Neural progenitor cell (in vitro differentiated cells): ENCODE measurements at regions not wholly inside any gene's neighbourhood (a gene's known extent, or its start where the extent isn't known, plus 50 kb on each side); places are given as distances from the start of the nearest gene placed in this dataset.

Experiments used
- DNase-seq: peaks from one replicate; pipeline ENCODE4 v3.0.0-alpha.2; 2016; ENCODE audit warnings: low spot score
- H2AFZ ChIP-seq: fragments of 200-600 bp; sonication (generic); replicated peaks from 2 replicates; pipeline ENCODE4 v1.6.1; 2016; ENCODE audit warnings: antibody characterized with exemption
- H3F3A ChIP-seq: fragments of 200-600 bp; sonication (generic); 2 replicates; pipeline ENCODE4 v1.6.1; 2016; ENCODE audit warnings: antibody characterized with exemption, low read depth
- H3K27ac ChIP-seq: fragments of 200-600 bp; sonication (generic); 2 replicates; pipeline ENCODE4 v1.5.1; 2016; ENCODE audit warnings: mild to moderate bottlenecking
- H3K27me3 ChIP-seq: fragments of 200-600 bp; sonication (generic); 2 replicates; pipeline ENCODE4 v1.6.1; 2016; ENCODE audit warnings: mild to moderate bottlenecking, moderate library complexity
- H3K36me3 ChIP-seq: fragments of 200-600 bp; sonication (generic); 2 replicates; pipeline ENCODE4 v1.5.1; 2016
- H3K4me1 ChIP-seq: fragments of 200-600 bp; sonication (generic); 2 replicates; pipeline ENCODE4 v1.6.1; 2016; ENCODE audit warnings: mixed run types
- H3K4me2 ChIP-seq: fragments of 200-600 bp; sonication (generic); 2 replicates; pipeline ENCODE4 v1.6.1; 2016
- H3K4me3 ChIP-seq: fragments of 200-600 bp; sonication (generic); 2 replicates; pipeline ENCODE4 v1.5.1; 2016
- H3K79me2 ChIP-seq: fragments of 200-600 bp; sonication (generic); 2 replicates; pipeline ENCODE4 v1.6.1; 2016; ENCODE audit warnings: low read depth
- H3K9ac ChIP-seq: fragments of 200-600 bp; sonication (generic); 2 replicates; pipeline ENCODE4 v1.6.1; 2016
- H3K9me3 ChIP-seq: fragments of 200-600 bp; sonication (generic); 2 replicates; pipeline ENCODE4 v1.5.1; 2016; ENCODE audit warnings: low read depth
- H4K20me1 ChIP-seq: fragments of 200-600 bp; sonication (generic); 2 replicates; pipeline ENCODE4 v1.6.1; 2016; ENCODE audit warnings: low read depth
- H3K27ac Mint-ChIP-seq: 3 replicates; pipeline ENCODE4 v1.8.0; 2021; ENCODE audit warnings: mixed read lengths
- H3K27me3 Mint-ChIP-seq: 2 replicates; pipeline ENCODE4 v1.8.0; 2022; ENCODE audit warnings: low read depth, mild to moderate bottlenecking, inconsistent platforms, moderate library complexity, mixed read lengths; ENCODE audit not compliant: insufficient read depth
- H3K36me3 Mint-ChIP-seq: 3 replicates; pipeline ENCODE4 v1.8.0; 2021; ENCODE audit warnings: mixed read lengths
- H3K4me1 Mint-ChIP-seq: 3 replicates; pipeline ENCODE4 v1.8.0; 2021; ENCODE audit warnings: mixed read lengths
- H3K4me3 Mint-ChIP-seq: 3 replicates; pipeline ENCODE4 v1.8.0; 2021; ENCODE audit warnings: mild to moderate bottlenecking, moderate library complexity, mixed read lengths
- H3K9me3 Mint-ChIP-seq: 3 replicates; pipeline ENCODE4 v1.8.0; 2020; ENCODE audit warnings: mixed read lengths
- EZH2 ChIP-seq: fragments of 200-600 bp; sonication (generic); IDR thresholded peaks from 2 replicates; pipeline ENCODE4 v1.6.1; 2017; ENCODE audit warnings: antibody characterized with exemption, mild to moderate bottlenecking, moderate library complexity
- EZH2phosphoT487 ChIP-seq: fragments of 200-600 bp; sonication (generic); IDR thresholded peaks from 2 replicates; pipeline ENCODE4 v1.6.1; 2017; ENCODE audit warnings: antibody characterized with exemption
- TF ChIP-seq, protein P1 (sequence below): fragments of 200-600 bp; sonication (generic); IDR thresholded peaks from 2 replicates; pipeline ENCODE4 v1.5.1; 2017; ENCODE audit warnings: antibody characterized with exemption, mild to moderate bottlenecking

DNA sequence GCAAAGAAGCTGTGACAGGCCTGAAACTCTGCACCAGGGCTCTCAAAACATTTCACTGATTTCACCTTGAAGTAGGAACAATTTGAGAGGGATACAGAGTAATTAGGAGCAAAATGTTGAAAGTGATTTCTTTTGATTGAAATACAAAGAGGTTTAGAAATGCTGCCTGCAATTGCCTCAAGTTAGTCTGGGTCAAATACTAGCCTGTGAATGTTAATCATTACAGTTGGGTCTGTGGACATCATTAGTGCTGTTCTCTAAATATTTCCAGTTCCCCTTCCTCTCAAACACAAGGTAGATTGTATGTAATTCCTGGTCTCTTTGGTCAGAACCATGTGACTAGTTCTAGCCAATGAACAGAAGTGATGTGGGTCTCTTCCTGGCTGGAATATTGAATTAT is 152.3 kb upstream of the TSC22D2 start:
- peaks cover 3% of the 10 kb centered on the region for H3K9me3 Mint-ChIP-seq
- no peaks in the 10 kb centered on the region for H3K9me3 ChIP-seq
- no peak overlapping the region for H3K4me3 Mint-ChIP-seq
- no peak overlapping the region for H3K27ac ChIP-seq
- H3K4me2 ChIP-seq, result no peak overlapping the region
- TF ChIP-seq EZH2, result no peak
- TF ChIP-seq, protein P1, sequence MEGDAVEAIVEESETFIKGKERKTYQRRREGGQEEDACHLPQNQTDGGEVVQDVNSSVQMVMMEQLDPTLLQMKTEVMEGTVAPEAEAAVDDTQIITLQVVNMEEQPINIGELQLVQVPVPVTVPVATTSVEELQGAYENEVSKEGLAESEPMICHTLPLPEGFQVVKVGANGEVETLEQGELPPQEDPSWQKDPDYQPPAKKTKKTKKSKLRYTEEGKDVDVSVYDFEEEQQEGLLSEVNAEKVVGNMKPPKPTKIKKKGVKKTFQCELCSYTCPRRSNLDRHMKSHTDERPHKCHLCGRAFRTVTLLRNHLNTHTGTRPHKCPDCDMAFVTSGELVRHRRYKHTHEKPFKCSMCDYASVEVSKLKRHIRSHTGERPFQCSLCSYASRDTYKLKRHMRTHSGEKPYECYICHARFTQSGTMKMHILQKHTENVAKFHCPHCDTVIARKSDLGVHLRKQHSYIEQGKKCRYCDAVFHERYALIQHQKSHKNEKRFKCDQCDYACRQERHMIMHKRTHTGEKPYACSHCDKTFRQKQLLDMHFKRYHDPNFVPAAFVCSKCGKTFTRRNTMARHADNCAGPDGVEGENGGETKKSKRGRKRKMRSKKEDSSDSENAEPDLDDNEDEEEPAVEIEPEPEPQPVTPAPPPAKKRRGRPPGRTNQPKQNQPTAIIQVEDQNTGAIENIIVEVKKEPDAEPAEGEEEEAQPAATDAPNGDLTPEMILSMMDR, result no peak
- TF ChIP-seq EZH2phosphoT487, result no peak
- no peaks in the 10 kb centered on the region for H3F3A ChIP-seq
- peaks cover 14% of the 10 kb centered on the region for H3K4me1 ChIP-seq
- H3K27me3 Mint-ChIP-seq, result no peaks in the 10 kb centered on the region
- H2AFZ ChIP-seq, result no peak overlapping the region
- DNase-seq, result no peak
- no peaks in the 10 kb centered on the region for H3K36me3 Mint-ChIP-seq
- H3K79me2 ChIP-seq, result no peaks in the 10 kb centered on the region
- H3K27me3 ChIP-seq, result no peaks in the 10 kb centered on the region
- H3K4me3 ChIP-seq, result no peak overlapping the region
- peak overlapping the region; percentile 61 for H3K27ac Mint-ChIP-seq
- H4K20me1 ChIP-seq, result no peaks in the 10 kb centered on the region
- no peak overlapping the region for H3K9ac ChIP-seq
- H3K36me3 ChIP-seq, result no peaks in the 10 kb centered on the region
- peaks cover 33% of the 10 kb centered on the region for H3K4me1 Mint-ChIP-seq

DNA sequence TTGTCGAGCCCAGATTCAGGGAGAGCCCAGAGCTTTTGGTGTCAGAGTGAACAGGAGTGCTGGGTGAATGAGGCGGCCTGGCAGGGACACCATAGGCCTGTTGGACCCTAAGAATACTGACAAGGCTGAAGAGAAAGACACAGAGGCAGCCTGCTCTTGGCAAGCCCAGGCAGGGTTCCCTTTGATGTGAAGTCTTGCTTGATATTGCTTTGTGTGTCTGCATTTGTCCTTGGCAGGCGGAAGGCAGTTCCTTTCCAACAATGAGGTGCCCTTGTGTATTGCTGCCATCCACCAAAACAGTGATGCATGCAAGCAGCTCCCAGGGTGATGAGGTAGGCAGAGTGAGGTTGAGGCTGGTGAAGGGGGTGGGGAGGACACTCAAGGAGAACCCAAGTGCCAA is 152.7 kb upstream of the TSC22D2 start:
- H3F3A ChIP-seq, result no peaks in the 10 kb centered on the region
- TF ChIP-seq EZH2, result no peak
- TF ChIP-seq, protein P1, result no peak
- TF ChIP-seq EZH2phosphoT487, result no peak
- H4K20me1 ChIP-seq, result no peaks in the 10 kb centered on the region
- Mint-ChIP-seq H3K4me1 (peaks cover 33% of the 10 kb centered on the region), H3K27ac (peak overlapping the region; percentile 61), H3K27me3 (no peaks in the 10 kb centered on the region), H3K36me3 (no peaks in the 10 kb centered on the region), H3K4me3 (no peak overlapping the region), H3K9me3 (peaks cover 3% of the 10 kb centered on the region)
- H3K4me1 ChIP-seq, result peaks cover 14% of the 10 kb centered on the region
- DNase-seq, result no peak
- H3K27me3 ChIP-seq, result no peaks in the 10 kb centered on the region
- no peaks in the 10 kb centered on the region for H3K9me3 ChIP-seq
- no peaks in the 10 kb centered on the region for H3K36me3 ChIP-seq
- peak overlapping the region; percentile 13 for H2AFZ ChIP-seq
- H3K9ac ChIP-seq, result no peak overlapping the region
- no peak overlapping the region for H3K27ac ChIP-seq
- H3K4me3 ChIP-seq, result no peak overlapping the region
- no peak overlapping the region for H3K4me2 ChIP-seq
- H3K79me2 ChIP-seq, result no peaks in the 10 kb centered on the region

DNA sequence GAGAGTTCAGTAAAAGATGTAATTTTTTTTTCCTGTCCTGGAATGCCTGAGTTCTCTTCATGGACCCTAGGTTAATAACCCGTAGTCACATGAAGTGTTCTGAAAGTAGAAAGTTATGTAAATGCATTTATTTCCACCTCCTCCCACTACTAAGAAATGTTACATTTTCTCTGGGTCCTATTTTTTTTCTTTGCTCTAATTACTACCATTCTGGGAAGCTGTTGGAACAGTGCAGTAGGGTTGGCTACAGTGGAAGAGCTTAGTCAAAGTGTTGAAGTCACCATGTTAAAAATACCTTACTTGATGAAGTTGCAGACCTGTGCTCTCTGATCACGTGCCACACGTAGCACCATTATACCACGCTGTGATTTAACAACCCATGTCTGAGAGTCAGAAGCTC is 153.8 kb upstream of the TSC22D2 start:
- Histone ChIP-seq H3K79me2 (no peaks in the 10 kb centered on the region), H3K9me3 (no peaks in the 10 kb centered on the region), H3K27me3 (no peaks in the 10 kb centered on the region), H3K4me1 (peaks cover 14% of the 10 kb centered on the region), H3K4me2 (no peak overlapping the region), H2AFZ (no peak overlapping the region), H4K20me1 (no peaks in the 10 kb centered on the region), H3K9ac (no peak overlapping the region), H3K4me3 (no peak overlapping the region), H3K36me3 (no peaks in the 10 kb centered on the region), H3F3A (no peaks in the 10 kb centered on the region), H3K27ac (no peak overlapping the region)
- Mint-ChIP-seq H3K27me3 (no peaks in the 10 kb centered on the region), H3K27ac (no peak overlapping the region), H3K4me1 (peaks cover 40% of the 10 kb centered on the region), H3K4me3 (no peak overlapping the region), H3K36me3 (no peaks in the 10 kb centered on the region), H3K9me3 (peaks cover 3% of the 10 kb centered on the region)
- no peak for DNase-seq
- no peak for TF ChIP-seq EZH2
- no peak for TF ChIP-seq EZH2phosphoT487
- TF ChIP-seq, protein P1, result no peak
